ENCODE measurements at regions not wholly inside any gene's neighbourhood (a gene's known extent, or its start where the extent isn't known, plus 50 kb on each side); places are given as distances from the start of the nearest gene placed in this dataset.

GRCh38 chr9:86822006-86822801, 125.1 kb downstream of the GAS1 start:
- Histone ChIP-seq H3K4me2 (no peak overlapping the region), H3K9me3 (replicated peaks in 1 of 11) (peaks cover 22 to 36% (median 25%) of the 10 kb centered on the region in 11 experiments), H3K27me3 (no peaks in the 10 kb centered on the region), H3K27ac (no peak overlapping the region), H3K4me1 (no peaks in the 10 kb centered on the region), H3K36me3 (no peaks in the 10 kb centered on the region; a peak in 2 of 22 replicates), H3K9ac (no peak overlapping the region), H3K4me3 (no peak overlapping the region), H4K20me1 (no peaks in the 10 kb centered on the region)
- TF ChIP-seq Cebpa-rat (IDR thresholded peaks at IDR 0.05) = no peak

GRCh38 chr9:86821006-86821845, 126.1 kb downstream of the GAS1 start:
- no peak for TF ChIP-seq Cebpa-rat (IDR thresholded peaks at IDR 0.05)
- no peak overlapping the region for H3K27ac ChIP-seq

DNA sequence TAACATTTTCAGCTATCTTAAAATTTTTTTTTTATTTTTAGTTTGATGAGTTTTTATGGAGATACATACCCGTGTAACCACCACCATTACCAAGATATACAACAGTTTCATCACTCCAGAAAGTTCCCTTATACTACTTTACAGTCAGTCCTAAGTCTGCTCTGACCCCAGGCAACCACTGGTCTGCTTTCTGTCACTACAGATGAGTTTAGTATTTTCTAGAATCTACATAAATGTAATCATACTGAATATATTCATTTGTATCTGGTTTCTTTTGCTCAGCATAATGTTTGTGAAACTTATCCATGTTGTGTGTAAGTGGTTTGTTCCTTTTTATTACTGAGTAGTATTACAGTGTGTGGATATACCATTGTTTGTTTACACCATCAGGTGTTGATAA, 127.8 kb downstream of the GAS1 start:
- TF ChIP-seq Cebpa-rat (IDR thresholded peaks at IDR 0.05) = no peak

More at GRCh38 chr9:86821006-86821845, 126.1 kb downstream of the GAS1 start:
- H4K20me1 ChIP-seq = no peaks in the 10 kb centered on the region
- no peaks in the 10 kb centered on the region; a peak in 2 of 22 replicates for H3K36me3 ChIP-seq
- H3K9me3 ChIP-seq (replicated peaks in 1 of 11) = peaks cover 24 to 36% (median 27%) of the 10 kb centered on the region in 11 experiments
- no peak overlapping the region for H3K4me3 ChIP-seq
- no peaks in the 10 kb centered on the region for H3K4me1 ChIP-seq
- no peaks in the 10 kb centered on the region for H3K27me3 ChIP-seq
- H3K4me2 ChIP-seq = no peak overlapping the region
- H3K9ac ChIP-seq = no peak overlapping the region

GRCh38 chr9:86818636-86819035, 128.7 kb downstream of the GAS1 start:
- H3K36me3 ChIP-seq = no peaks in the 10 kb centered on the region; a peak in 2 of 22 replicates
- no peak overlapping the region for H3K4me3 ChIP-seq
- H3K27me3 ChIP-seq = no peaks in the 10 kb centered on the region
- no peak overlapping the region for H3K4me2 ChIP-seq
- H3K9me3 ChIP-seq (replicated peaks in 1 of 11) = peaks cover 20 to 32% (median 26%) of the 10 kb centered on the region in 11 experiments
- H4K20me1 ChIP-seq = no peaks in the 10 kb centered on the region
- TF ChIP-seq Cebpa-rat (IDR thresholded peaks at IDR 0.05) = no peak
- H3K27ac ChIP-seq = no peak overlapping the region
- H3K4me1 ChIP-seq = no peaks in the 10 kb centered on the region
- no peak overlapping the region for H3K9ac ChIP-seq

More for the DNA sequence above, 127.8 kb downstream of the GAS1 start:
- Histone ChIP-seq H3K4me2 (no peak overlapping the region), H3K4me3 (no peak overlapping the region), H3K27me3 (no peaks in the 10 kb centered on the region), H3K9me3 (replicated peaks in 1 of 11) (peaks cover 20 to 32% (median 26%) of the 10 kb centered on the region in 11 experiments), H4K20me1 (no peaks in the 10 kb centered on the region), H3K27ac (no peak overlapping the region), H3K9ac (no peak overlapping the region), H3K4me1 (no peaks in the 10 kb centered on the region), H3K36me3 (no peaks in the 10 kb centered on the region; a peak in 2 of 22 replicates)

GRCh38 chr9:86816868-86817267, 130.4 kb downstream of the GAS1 start:
- H3K27ac ChIP-seq = no peak overlapping the region
- H3K4me2 ChIP-seq = no peak overlapping the region
- no peak overlapping the region for H3K9ac ChIP-seq
- no peak for TF ChIP-seq Cebpa-rat (IDR thresholded peaks at IDR 0.05)
- H3K36me3 ChIP-seq = no peaks in the 10 kb centered on the region; a peak in 2 of 22 replicates
- no peaks in the 10 kb centered on the region for H3K4me1 ChIP-seq
- H3K9me3 ChIP-seq (replicated peaks in 1 of 11) = peaks cover 20 to 32% (median 26%) of the 10 kb centered on the region in 11 experiments
- H3K27me3 ChIP-seq = no peaks in the 10 kb centered on the region
- H4K20me1 ChIP-seq = no peaks in the 10 kb centered on the region; a peak in 1 of 22 replicates
- no peak overlapping the region for H3K4me3 ChIP-seq

DNA sequence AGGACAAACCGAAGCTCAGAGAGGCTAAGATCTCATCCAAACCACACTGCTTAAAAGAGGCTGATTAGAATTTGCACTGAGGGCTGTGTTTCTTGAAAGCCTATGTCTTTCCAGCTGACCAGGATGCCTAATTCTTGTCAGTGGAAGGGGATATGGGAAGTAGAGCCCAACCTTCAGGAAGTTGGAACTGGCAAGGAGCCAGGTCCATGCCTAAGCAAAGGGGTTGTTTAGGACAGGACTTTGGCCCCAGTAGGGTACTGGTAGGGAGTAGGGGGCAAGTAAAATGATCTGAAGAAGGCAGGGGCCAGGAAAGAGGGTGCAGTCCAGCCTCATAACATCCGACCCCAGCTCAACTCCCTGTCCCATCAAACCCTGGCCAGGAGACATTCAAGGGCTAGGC, 130.9 kb downstream of the GAS1 start:
- H3K27ac ChIP-seq = no peak overlapping the region

GRCh38 chr9:86812616-86813015, 134.7 kb downstream of the GAS1 start:
- no peaks in the 10 kb centered on the region for H3K27me3 ChIP-seq
- no peak overlapping the region for H3K9ac ChIP-seq
- no peak for TF ChIP-seq Cebpa-rat (IDR thresholded peaks at IDR 0.05)
- H3K9me3 ChIP-seq (replicated peaks in 1 of 11) = peaks cover 1 to 14% (median 8%) of the 10 kb centered on the region in 11 experiments; a peak in 17 of 22 replicates
- H3K4me2 ChIP-seq = no peak overlapping the region
- no peaks in the 10 kb centered on the region for H3K36me3 ChIP-seq
- H3K27ac ChIP-seq = no peak overlapping the region
- H3K4me1 ChIP-seq = no peaks in the 10 kb centered on the region
- no peaks in the 10 kb centered on the region; a peak in 1 of 22 replicates for H4K20me1 ChIP-seq
- no peak overlapping the region for H3K4me3 ChIP-seq

More for the DNA sequence above, 130.9 kb downstream of the GAS1 start:
- Histone ChIP-seq H3K9me3 (replicated peaks in 1 of 11) (peaks cover 20 to 32% (median 26%) of the 10 kb centered on the region in 11 experiments), H3K9ac (no peak overlapping the region), H3K36me3 (no peaks in the 10 kb centered on the region; a peak in 2 of 22 replicates), H3K4me1 (no peaks in the 10 kb centered on the region), H3K4me2 (no peak overlapping the region), H3K4me3 (no peak overlapping the region), H4K20me1 (no peaks in the 10 kb centered on the region; a peak in 1 of 22 replicates), H3K27me3 (no peaks in the 10 kb centered on the region)
- TF ChIP-seq Cebpa-rat (IDR thresholded peaks at IDR 0.05) = no peak

DNA sequence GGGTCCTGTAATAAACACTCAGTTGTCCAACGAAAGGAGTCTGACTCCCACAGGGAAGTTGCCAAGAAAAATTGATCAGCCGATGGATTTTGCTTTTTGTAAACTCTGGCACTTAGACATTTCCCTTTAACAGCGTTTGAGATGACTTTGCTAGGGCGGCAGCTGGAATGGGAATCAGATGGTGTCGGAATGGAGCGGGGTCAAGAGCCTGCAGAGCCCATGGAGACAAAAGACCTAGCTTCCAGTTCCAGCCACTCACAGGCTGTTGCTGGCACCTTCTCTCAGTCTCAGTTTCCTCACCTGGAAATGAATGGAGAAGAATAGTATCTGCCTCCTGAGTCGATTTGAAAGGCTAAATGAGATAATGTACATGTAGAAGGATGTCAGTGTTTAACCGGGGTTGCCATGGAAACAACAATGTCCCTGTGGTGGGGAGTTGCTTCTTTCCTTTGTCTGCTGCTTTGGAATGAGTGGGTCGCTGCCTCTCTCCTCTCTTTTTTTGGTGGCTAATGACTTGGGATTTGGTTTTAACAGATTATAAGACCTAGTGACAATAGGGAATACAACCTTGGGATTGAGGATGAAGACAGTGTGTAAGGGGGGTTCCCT, 137.4 kb downstream of the GAS1 start:
- no peak for TF ChIP-seq Cebpa-rat (IDR thresholded peaks at IDR 0.05)

GRCh38 chr9:86809151-86809550, 138.2 kb downstream of the GAS1 start:
- no peaks in the 10 kb centered on the region for H3K4me1 ChIP-seq
- H3K4me2 ChIP-seq = no peak overlapping the region
- no peak overlapping the region for H3K9ac ChIP-seq
- no peaks in the 10 kb centered on the region for H3K36me3 ChIP-seq
- H3K27me3 ChIP-seq = no peaks in the 10 kb centered on the region
- no peaks in the 10 kb centered on the region; a peak in 1 of 22 replicates for H4K20me1 ChIP-seq
- TF ChIP-seq Cebpa-rat (IDR thresholded peaks at IDR 0.05) = no peak
- H3K4me3 ChIP-seq = no peak overlapping the region
- no peak overlapping the region for H3K27ac ChIP-seq
- H3K9me3 ChIP-seq (replicated peaks in 1 of 11) = peaks cover 0 to 10% (median 0%) of the 10 kb centered on the region in 11 experiments; a peak in 1 of 22 replicates

More for the DNA sequence above, 137.4 kb downstream of the GAS1 start:
- Histone ChIP-seq H3K9ac (no peak overlapping the region), H3K9me3 (replicated peaks in 1 of 11) (peaks cover 0 to 10% (median 0%) of the 10 kb centered on the region in 11 experiments; a peak in 1 of 22 replicates), H3K4me2 (no peak overlapping the region), H3K36me3 (no peaks in the 10 kb centered on the region), H3K4me1 (no peaks in the 10 kb centered on the region), H3K27ac (no peak overlapping the region), H3K27me3 (no peaks in the 10 kb centered on the region), H3K4me3 (no peak overlapping the region), H4K20me1 (no peaks in the 10 kb centered on the region; a peak in 1 of 22 replicates)

Data from BLaER1 treated with 17β-estradiol and CSF1 and Interleukin-3, amounts not matched to agents 10 nM and 100 nM (cell line).